GM18861 (cell line): ENCODE measurements at regions not wholly inside any gene's neighbourhood (a gene's known extent, or its start where the extent isn't known, plus 50 kb on each side); places are given as distances from the start of the nearest gene placed in this dataset.
"Not testable (repeated sequence)": the region's sequence is repeated elsewhere in the genome, so short reads cannot be mapped to it uniquely, and the experiment has no call there.

Experiments used
- ATAC-seq: cut with Tn5 transposase; IDR thresholded peaks from one replicate; pipeline ENCODE4 v1.9.1; 2021; ENCODE audit not compliant: unreplicated experiment

GRCh38 chr4:110837896-110838450 is 215.1 kb upstream of the PITX2 start:
- no peak for ATAC-seq

DNA sequence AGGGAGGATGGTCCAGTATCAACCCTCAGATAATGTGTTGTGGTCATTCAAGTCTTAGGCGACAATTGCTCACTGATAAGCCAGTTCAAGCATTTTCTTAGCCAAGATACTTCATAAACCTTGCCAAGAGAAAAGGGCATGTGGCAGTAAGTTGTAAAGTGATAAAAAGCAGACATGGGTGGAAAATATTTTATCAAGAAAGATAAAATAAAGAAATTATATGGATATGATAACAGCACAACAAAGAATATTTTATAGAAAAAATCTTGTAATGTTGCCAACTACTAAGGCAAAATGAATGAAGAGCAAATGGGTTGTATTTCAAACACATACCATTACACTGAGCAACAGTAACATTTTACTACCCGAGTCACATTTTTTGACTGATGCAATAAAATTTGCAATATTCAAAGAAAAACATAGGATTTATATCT is 217.4 kb upstream of the PITX2 start:
- no peak for ATAC-seq

DNA sequence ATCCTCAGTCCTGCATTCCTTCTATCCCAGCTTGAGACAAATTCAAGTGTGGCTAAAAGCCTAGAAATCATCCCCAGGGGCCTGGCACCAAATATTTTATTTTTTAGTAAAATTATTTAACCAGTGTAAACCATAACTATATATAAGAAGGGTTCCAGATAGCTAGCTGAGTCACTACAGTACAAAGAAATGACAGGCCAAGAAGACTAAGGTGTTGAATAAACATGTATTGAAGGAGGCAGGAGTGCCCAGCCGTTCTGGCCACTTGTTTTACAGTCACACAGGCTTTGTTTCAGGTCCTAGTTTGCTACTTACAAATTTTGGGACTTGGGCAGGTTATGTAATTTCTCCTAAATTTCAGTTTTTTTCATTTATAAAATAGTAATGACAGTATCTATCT is 225.9 kb upstream of the PITX2 start:
- no peak for ATAC-seq

DNA sequence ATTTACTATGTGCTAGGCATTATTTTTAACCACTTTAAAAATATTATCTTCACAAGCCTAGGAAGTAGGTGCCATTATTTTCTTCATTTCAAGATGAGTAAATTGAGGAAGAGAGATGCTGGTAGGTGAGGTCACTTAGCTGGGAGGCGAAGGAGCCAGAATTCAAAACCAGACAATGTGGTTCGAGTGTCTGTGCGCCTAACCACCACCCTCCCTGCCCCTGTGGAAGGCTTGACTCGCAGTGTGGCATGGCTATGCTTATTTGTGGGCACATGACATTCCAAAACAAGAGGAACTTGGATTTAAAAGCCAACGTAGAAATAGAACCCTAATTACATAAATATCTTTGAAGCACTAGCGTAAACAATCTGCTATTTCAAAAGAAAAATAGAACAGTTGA is 226.6 kb upstream of the PITX2 start:
- ATAC-seq = no peak

GRCh38 chr4:110850461-110851442 is 227.9 kb upstream of the PITX2 start:
- ATAC-seq = no peak

GRCh38 chr4:110851989-110852388 is 229.1 kb upstream of the PITX2 start:
- ATAC-seq = no peak

DNA sequence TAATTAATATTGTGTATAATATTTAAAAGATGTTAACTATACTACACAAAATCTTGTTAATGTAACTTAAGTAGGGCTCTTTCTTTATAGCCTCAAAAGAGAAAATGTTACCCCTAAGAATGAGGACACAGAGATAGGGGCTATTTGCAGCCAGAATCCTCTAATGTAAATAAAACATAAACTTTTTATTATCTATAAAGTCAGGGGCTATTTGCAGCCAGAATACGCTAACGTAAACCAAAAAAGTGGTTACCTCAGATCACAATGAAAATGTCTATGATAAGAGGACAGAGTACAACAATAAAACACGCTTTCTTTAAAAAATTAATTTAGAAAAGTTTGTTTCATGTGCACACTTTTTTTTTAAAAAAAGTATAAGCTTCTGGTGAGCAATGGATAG is 229.9 kb upstream of the PITX2 start:
- no peak for ATAC-seq

DNA sequence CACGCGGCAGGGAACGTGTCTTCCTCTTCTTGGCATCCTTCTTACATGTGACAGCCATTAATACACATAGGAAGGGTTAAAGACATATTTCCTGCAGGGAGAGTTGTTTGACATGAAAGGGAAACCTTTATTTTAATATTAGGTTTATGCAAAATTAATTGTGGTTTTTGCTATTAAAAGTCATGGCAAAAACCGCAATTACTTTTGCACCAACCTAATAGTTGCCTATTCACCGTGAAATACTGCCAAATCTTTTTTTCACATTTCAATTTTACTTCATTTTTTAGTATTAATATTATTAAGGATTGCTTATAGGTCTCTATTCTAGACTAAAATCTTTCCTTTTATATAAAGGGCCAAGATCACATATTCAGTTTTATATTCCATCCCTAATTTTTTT is 230.4 kb upstream of the PITX2 start:
- no peak for ATAC-seq

DNA sequence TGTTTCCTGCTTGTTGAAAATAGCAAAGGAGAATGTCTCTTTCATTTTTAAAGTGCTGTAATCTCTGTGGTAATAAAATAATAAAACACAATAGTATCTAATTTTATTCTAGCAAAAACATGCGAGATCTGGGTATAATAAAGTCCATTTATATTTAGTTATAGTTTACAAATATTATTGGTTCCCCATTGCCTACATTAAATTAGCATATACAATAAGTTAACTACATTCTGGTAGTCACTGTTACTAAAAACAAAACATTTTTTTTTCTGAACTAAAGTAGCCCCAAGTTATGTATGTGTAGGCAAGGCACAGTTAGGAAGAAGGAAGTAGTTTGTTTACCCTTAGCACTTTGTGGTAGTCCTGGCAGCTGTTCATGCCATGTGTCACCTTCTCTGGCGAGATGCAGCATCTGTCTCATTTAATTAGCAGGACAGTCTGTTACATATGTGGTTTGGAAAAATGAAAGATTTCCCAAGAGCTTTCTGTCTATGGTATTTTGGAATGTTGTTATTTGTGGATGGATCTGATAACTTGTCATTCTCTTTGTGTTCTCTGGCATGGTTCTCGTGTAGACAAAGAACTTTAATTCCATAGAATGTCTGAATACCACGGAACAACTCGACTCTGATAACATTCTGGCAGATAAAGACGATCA is 231.3 kb upstream of the PITX2 start:
- no peak for ATAC-seq

DNA sequence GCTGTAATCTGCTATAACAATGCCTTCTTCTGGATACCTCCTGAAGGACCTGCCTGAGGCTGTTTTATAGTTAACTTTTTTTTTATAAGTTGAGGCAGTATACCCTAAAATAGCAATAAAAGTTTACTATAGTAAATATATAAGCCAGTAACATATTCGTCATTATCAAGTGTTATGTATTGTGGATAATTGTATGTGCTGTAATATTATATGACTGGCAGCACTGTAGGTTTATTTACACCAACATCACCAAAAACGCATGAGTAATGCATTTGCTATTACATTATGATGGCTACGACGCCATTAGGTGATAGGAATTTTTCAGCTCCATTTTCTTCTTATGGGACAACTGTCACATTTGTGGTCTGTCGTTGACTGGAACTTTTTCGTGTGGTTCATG is 237.2 kb upstream of the PITX2 start:
- no peak for ATAC-seq

DNA sequence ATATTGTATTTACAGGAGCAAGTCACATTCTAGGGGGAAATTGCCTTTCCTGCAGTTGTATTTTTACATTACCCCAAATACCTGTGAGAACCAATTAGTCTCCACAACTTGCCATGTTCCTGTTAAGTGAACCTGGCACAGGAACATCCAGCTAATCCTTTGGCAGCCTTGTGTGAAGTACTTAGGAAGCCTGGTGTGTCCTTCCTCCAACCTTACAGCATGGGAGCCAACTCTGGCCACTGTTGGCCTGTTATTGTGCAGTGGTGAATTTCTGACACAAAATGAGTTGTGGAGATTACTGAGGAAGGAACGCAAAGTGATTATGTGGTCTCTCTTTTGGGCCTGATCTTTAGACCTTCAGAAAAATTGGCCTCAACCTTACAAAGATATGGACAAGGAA is 238.0 kb upstream of the PITX2 start:
- ATAC-seq = no peak

GRCh38 chr4:110865611-110866259 is 242.9 kb upstream of the PITX2 start:
- ATAC-seq = no peak

DNA sequence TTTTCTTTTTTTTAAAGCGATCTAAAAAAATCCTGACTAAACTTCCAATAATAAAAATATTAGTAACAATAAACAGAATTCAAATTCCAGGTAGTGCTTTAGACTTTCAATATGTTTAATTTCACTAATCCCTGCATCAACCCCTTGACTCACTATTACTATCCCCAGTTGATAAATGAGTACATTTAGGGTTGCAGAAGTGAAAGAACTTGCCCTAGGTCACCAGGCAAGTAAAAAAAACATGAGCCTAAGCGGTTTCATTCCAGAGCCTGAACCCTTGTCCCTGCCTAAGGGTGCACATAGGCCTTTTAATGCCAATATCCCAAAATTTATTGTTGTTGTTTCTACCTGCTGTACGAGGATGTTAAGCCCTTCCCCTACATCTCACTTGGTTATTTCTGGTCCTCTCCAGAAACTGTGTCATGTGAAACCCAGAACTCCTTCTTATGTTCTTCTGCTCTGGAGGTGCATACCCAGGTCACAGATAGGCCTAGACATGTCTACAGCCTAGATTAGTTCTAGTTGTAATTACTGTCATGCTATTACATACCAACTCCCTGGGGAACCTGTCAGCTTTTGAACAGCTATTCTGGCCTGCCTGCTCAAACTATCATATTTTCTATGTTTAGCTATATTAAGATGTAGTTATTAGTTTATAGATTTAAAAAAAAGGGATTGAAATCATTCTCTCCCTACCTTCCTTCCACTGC is 244.5 kb upstream of the PITX2 start:
- peak; percentile 77 for ATAC-seq

- no peak for ATAC-seq
These were observed 245.3 kb upstream of the PITX2 start for GRCh38 chr4:110867981-110868720.

- no peak for ATAC-seq
These were observed 246.2 kb upstream of the PITX2 start for GRCh38 chr4:110869114-110869513.

- ATAC-seq = peak; percentile 84
These were observed 247.1 kb upstream of the PITX2 start for GRCh38 chr4:110869862-110870572.

DNA sequence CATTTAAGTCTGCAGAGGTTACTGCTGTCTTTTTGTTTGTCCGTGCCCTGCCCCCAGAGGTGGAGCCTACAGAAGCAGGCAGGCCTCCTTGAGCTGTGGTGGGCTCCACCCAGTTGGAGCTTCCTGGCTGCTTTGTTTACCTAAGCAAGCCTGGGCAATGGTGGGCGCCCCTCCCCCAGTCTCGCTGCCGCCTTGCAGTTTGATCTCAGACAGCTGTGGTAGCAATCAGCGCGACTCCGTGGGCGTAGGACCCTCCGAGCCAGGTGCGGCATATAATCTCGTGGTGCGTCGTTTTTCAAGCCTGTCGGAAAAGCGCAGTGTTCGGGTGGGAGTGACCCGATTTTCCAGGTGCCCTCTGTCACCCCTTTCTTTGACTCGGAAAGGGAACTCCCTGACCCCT is 253.3 kb upstream of the PITX2 start:
- not testable (repeated sequence) for ATAC-seq

- no peak for ATAC-seq
These were observed 254.0 kb upstream of the PITX2 start for GRCh38 chr4:110876866-110877265.

GRCh38 chr4:110877778-110878370 is 255.0 kb upstream of the PITX2 start:
- no peak for ATAC-seq
